H9 (cell line): ENCODE measurements at regions not wholly inside any gene's neighbourhood (a gene's known extent, or its start where the extent isn't known, plus 50 kb on each side); places are given as distances from the start of the nearest gene placed in this dataset.

Experiments used
- DNase-seq: peaks from one replicate; pipeline ENCODE4 v3.0.0-alpha.2; 2017
- H2AFZ ChIP-seq: one replicate; pipeline ENCODE4 v1.6.1; 2013; ENCODE audit warnings: mild to moderate bottlenecking, low read length, control low read depth, moderate library complexity
- H2AK5ac ChIP-seq: 2 replicates; pipeline ENCODE4 v1.6.1; 2013; ENCODE audit warnings: low read length, control low read depth, mixed read lengths; ENCODE audit not compliant: insufficient read length
- H2BK120ac ChIP-seq: one replicate; pipeline ENCODE4 v1.6.1; 2013; ENCODE audit warnings: low read depth, mild to moderate bottlenecking, low read length, control low read depth, inconsistent platforms; ENCODE audit not compliant: poor library complexity, severe bottlenecking
- H2BK12ac ChIP-seq: 2 replicates; pipeline ENCODE4 v1.6.1; 2013; ENCODE audit warnings: low read length, control low read depth, mixed read lengths, low read depth; ENCODE audit not compliant: insufficient read length
- H2BK15ac ChIP-seq: 2 replicates; pipeline ENCODE4 v1.6.1; 2013; ENCODE audit warnings: low read depth, low read length, control low read depth
- H2BK20ac ChIP-seq: one replicate; pipeline ENCODE4 v1.6.1; 2013; ENCODE audit warnings: low read depth, mild to moderate bottlenecking, low read length, control low read depth, inconsistent platforms; ENCODE audit not compliant: poor library complexity, severe bottlenecking
- H2BK5ac ChIP-seq: 2 replicates; pipeline ENCODE4 v1.6.1; 2013; ENCODE audit warnings: low read length, control low read depth, mixed read lengths; ENCODE audit not compliant: insufficient read length
- H3K14ac ChIP-seq: 2 replicates; pipeline ENCODE4 v1.6.1; 2013; ENCODE audit warnings: low read length, control low read depth; ENCODE audit not compliant: insufficient read depth
- H3K18ac ChIP-seq: 2 replicates; pipeline ENCODE4 v1.6.1; 2013; ENCODE audit warnings: low read depth, mild to moderate bottlenecking, mixed read lengths, low read length, control low read depth; ENCODE audit not compliant: insufficient read length
- H3K23ac ChIP-seq: 2 replicates; pipeline ENCODE4 v1.6.1; 2013; ENCODE audit warnings: low read length, control low read depth, mixed read lengths, low read depth; ENCODE audit not compliant: insufficient read length
- H3K23me2 ChIP-seq: 2 replicates; pipeline ENCODE4 v1.6.1; 2013; ENCODE audit warnings: low read depth, mild to moderate bottlenecking, mixed read lengths, low read length, control low read depth; ENCODE audit not compliant: insufficient read length, poor library complexity, severe bottlenecking
- H3K27ac ChIP-seq: 2 replicates; pipeline ENCODE4 v1.5.1; 2013; ENCODE audit warnings: low read length, control low read depth, mixed read lengths, low read depth; ENCODE audit not compliant: insufficient read length
- H3K27me3 ChIP-seq: 2 replicates; pipeline ENCODE4 v1.6.1; 2013; ENCODE audit warnings: low read length, control low read depth, inconsistent platforms; ENCODE audit not compliant: insufficient read depth
- H3K4ac ChIP-seq: 2 replicates; pipeline ENCODE4 v1.6.1; 2013; ENCODE audit warnings: low read depth, mild to moderate bottlenecking, control low read depth, inconsistent platforms, low read length, moderate library complexity
- H3K4me1 ChIP-seq: 2 replicates; pipeline ENCODE4 v1.6.1; 2013; ENCODE audit warnings: low read length, control low read depth, inconsistent platforms; ENCODE audit not compliant: insufficient read depth
- H3K4me2 ChIP-seq: 2 replicates; pipeline ENCODE4 v1.6.1; 2013; ENCODE audit warnings: low read length, control low read depth, mixed read lengths; ENCODE audit not compliant: insufficient read length, insufficient read depth
- H3K56ac ChIP-seq: 2 replicates; pipeline ENCODE4 v1.6.1; 2013; ENCODE audit warnings: low read depth, mild to moderate bottlenecking, mixed read lengths, low read length, control low read depth; ENCODE audit not compliant: insufficient read length
- H3K79me1 ChIP-seq: 2 replicates; pipeline ENCODE4 v1.6.1; 2013; ENCODE audit warnings: low read depth, mild to moderate bottlenecking, moderate library complexity, low read length, control low read depth, inconsistent platforms; ENCODE audit not compliant: insufficient read depth, poor library complexity, severe bottlenecking
- H3K79me2 ChIP-seq: 2 replicates; pipeline ENCODE4 v1.6.1; 2013; ENCODE audit warnings: low read length, control low read depth, inconsistent platforms; ENCODE audit not compliant: insufficient read depth
- H3K9ac ChIP-seq: 2 replicates; pipeline ENCODE4 v1.6.1; 2013; ENCODE audit warnings: low read length, control low read depth, mixed read lengths; ENCODE audit not compliant: insufficient read length; ENCODE audit errors: extremely low read depth
- H3K9me3 ChIP-seq: one replicate; pipeline ENCODE4 v1.6.1; 2013; ENCODE audit warnings: low read depth, low read length, inconsistent platforms; ENCODE audit not compliant: control insufficient read depth
- H3T11ph ChIP-seq: one replicate; pipeline ENCODE4 v1.6.1; 2013; ENCODE audit warnings: mild to moderate bottlenecking, low read length, control low read depth, inconsistent platforms
- H4K20me1 ChIP-seq: one replicate; pipeline ENCODE4 v1.6.1; 2013; ENCODE audit not compliant: control insufficient read depth, insufficient read length, insufficient read depth
- H4K5ac ChIP-seq: 2 replicates; pipeline ENCODE4 v1.6.1; 2013; ENCODE audit warnings: low read depth, mild to moderate bottlenecking, mixed read lengths, low read length, control low read depth; ENCODE audit not compliant: insufficient read length
- H4K8ac ChIP-seq: replicated peaks from 2 replicates; pipeline ENCODE4 v1.6.1; 2013; ENCODE audit warnings: low read length, control low read depth, mixed read lengths, low read depth; ENCODE audit not compliant: insufficient read length
- H4K91ac ChIP-seq: 2 replicates; pipeline ENCODE4 v1.6.1; 2013; ENCODE audit warnings: low read depth, mild to moderate bottlenecking, moderate library complexity, mixed read lengths, low read length, control low read depth; ENCODE audit not compliant: insufficient read length
- H3K27ac Mint-ChIP-seq, 3 experiments: 2 replicates in 2 of 3; 3 replicates in 1 of 3; pipeline ENCODE4 v1.8.0; 2020 to 2021; ENCODE audit warnings: mixed read lengths in 3 of 3, mild to moderate bottlenecking in 1 of 3, moderate library complexity in 1 of 3
- H3K27me3 Mint-ChIP-seq: 2 replicates; pipeline ENCODE4 v1.8.0; 2021; ENCODE audit warnings: low read depth, mild to moderate bottlenecking, moderate library complexity, mixed read lengths
- H3K36me3 Mint-ChIP-seq, 3 experiments: 2 replicates in 2 of 3; 3 replicates in 1 of 3; pipeline ENCODE4 v1.8.0; 2020 to 2021; ENCODE audit warnings: low read depth in 3 of 3, mixed read lengths in 3 of 3; ENCODE audit not compliant: insufficient read depth in 1 of 3
- H3K4me1 Mint-ChIP-seq, 2 experiments: 2 replicates each; pipeline ENCODE4 v1.8.0; 2020; ENCODE audit warnings: mixed read lengths in 2 of 2
- H3K4me3 Mint-ChIP-seq, 2 experiments: 2 replicates in 1 of 2; 3 replicates in 1 of 2; pipeline ENCODE4 v1.8.0; 2020 to 2021; ENCODE audit warnings: mild to moderate bottlenecking in 2 of 2, mixed read lengths in 2 of 2, moderate library complexity in 1 of 2
- H3K9me3 Mint-ChIP-seq, 2 experiments: 2 replicates in 1 of 2; 3 replicates in 1 of 2; pipeline ENCODE4 v1.8.0; 2020; ENCODE audit warnings: mild to moderate bottlenecking in 2 of 2, mixed read lengths in 2 of 2, moderate library complexity in 1 of 2
- CTCF ChIP-seq: fragments of 200-600 bp; sonication (generic); conservative IDR thresholded peaks from 3 replicates; pipeline ENCODE4 v1.8.0; 2021; ENCODE audit warnings: antibody characterized with exemption, mild to moderate bottlenecking
- WGBS: extraction: QIAGEN DNeasy Blood & Tissue Kit; methylation state at CpG from one replicate; pipeline ENCODE4 v1.1.7; 2013; ENCODE audit warnings: missing lambda C conversion rate, low lambda C conversion rate, mixed read lengths; ENCODE audit not compliant: insufficient read length; ENCODE audit errors: extremely low coverage; 5-methylcytosine and 5-hydroxymethylcytosine counted together

- H2BK12ac ChIP-seq = no peak overlapping the region
- H2BK20ac ChIP-seq = no peak overlapping the region
- H4K8ac ChIP-seq = no peak overlapping the region
- H3K27ac ChIP-seq = no peak overlapping the region
- no peaks in the 10 kb centered on the region for H3K4me1 ChIP-seq
- H3T11ph ChIP-seq = no peak overlapping the region
- no peak overlapping the region for H3K14ac ChIP-seq
- no peak for DNase-seq
- H3K27ac Mint-ChIP-seq = no peak overlapping the region
- no peak overlapping the region for H3K18ac ChIP-seq
- H3K4me2 ChIP-seq = no peak overlapping the region
- peaks cover 6 to 11% of the 10 kb centered on the region in 2 experiments; a peak in 2 of 4 replicates for H3K4me1 Mint-ChIP-seq
- no peaks in the 10 kb centered on the region for H4K20me1 ChIP-seq
- H3K4ac ChIP-seq = no peak overlapping the region
- no peaks in the 10 kb centered on the region for H3K79me2 ChIP-seq
- H2BK15ac ChIP-seq = no peak overlapping the region
- H4K91ac ChIP-seq = no peak overlapping the region
- no peak overlapping the region for H2BK120ac ChIP-seq
- H3K36me3 Mint-ChIP-seq = 0 out of 7 replicates have a peak, but pooled peaks cover 0 to under 1% (median 0%) of the 10 kb centered on the region in 3 experiments
- no peaks in the 10 kb centered on the region for H3K23me2 ChIP-seq
- no peaks in the 10 kb centered on the region for H3K27me3 Mint-ChIP-seq
- no peak overlapping the region for H2AFZ ChIP-seq
- H3K79me1 ChIP-seq = no peaks in the 10 kb centered on the region
- H3K56ac ChIP-seq = no peak overlapping the region
- H2AK5ac ChIP-seq = no peak overlapping the region
- no peak for TF ChIP-seq CTCF
- no CpG with 5 or more reads among the region's 11 CpGs for WGBS
- no peak overlapping the region for H3K9ac ChIP-seq
- peaks cover 0 to under 1% of the 10 kb centered on the region in 2 experiments; a peak in 1 of 5 replicates for H3K9me3 Mint-ChIP-seq
- H4K5ac ChIP-seq = no peak overlapping the region
- no peaks in the 10 kb centered on the region for H3K27me3 ChIP-seq
- no peak overlapping the region for H2BK5ac ChIP-seq
- H3K9me3 ChIP-seq = no peaks in the 10 kb centered on the region
- H3K23ac ChIP-seq = no peak overlapping the region
- H3K4me3 Mint-ChIP-seq = no peak overlapping the region
Observed at GRCh38 chr16:73955702-73956101, 340.9 kb upstream of the PSMD7 start.
